H9 (cell line): ENCODE measurements at regions not wholly inside any gene's neighbourhood (a gene's known extent, or its start where the extent isn't known, plus 50 kb on each side); places are given as distances from the start of the nearest gene placed in this dataset.
A peak's percentile ranks its signal among the peaks of the same experiment; 100 is the strongest.

Source experiments
- DNase-seq: peaks from one replicate; pipeline ENCODE4 v3.0.0-alpha.2; 2017
- H2AFZ ChIP-seq: one replicate; pipeline ENCODE4 v1.6.1; 2013; ENCODE audit warnings: mild to moderate bottlenecking, low read length, control low read depth, moderate library complexity
- H2AK5ac ChIP-seq: 2 replicates; pipeline ENCODE4 v1.6.1; 2013; ENCODE audit warnings: low read length, control low read depth, mixed read lengths; ENCODE audit not compliant: insufficient read length
- H2BK120ac ChIP-seq: one replicate; pipeline ENCODE4 v1.6.1; 2013; ENCODE audit warnings: low read depth, mild to moderate bottlenecking, low read length, control low read depth, inconsistent platforms; ENCODE audit not compliant: poor library complexity, severe bottlenecking
- H2BK12ac ChIP-seq: 2 replicates; pipeline ENCODE4 v1.6.1; 2013; ENCODE audit warnings: low read length, control low read depth, mixed read lengths, low read depth; ENCODE audit not compliant: insufficient read length
- H2BK15ac ChIP-seq: 2 replicates; pipeline ENCODE4 v1.6.1; 2013; ENCODE audit warnings: low read depth, low read length, control low read depth
- H2BK20ac ChIP-seq: one replicate; pipeline ENCODE4 v1.6.1; 2013; ENCODE audit warnings: low read depth, mild to moderate bottlenecking, low read length, control low read depth, inconsistent platforms; ENCODE audit not compliant: poor library complexity, severe bottlenecking
- H2BK5ac ChIP-seq: 2 replicates; pipeline ENCODE4 v1.6.1; 2013; ENCODE audit warnings: low read length, control low read depth, mixed read lengths; ENCODE audit not compliant: insufficient read length
- H3K14ac ChIP-seq: 2 replicates; pipeline ENCODE4 v1.6.1; 2013; ENCODE audit warnings: low read length, control low read depth; ENCODE audit not compliant: insufficient read depth
- H3K18ac ChIP-seq: 2 replicates; pipeline ENCODE4 v1.6.1; 2013; ENCODE audit warnings: low read depth, mild to moderate bottlenecking, mixed read lengths, low read length, control low read depth; ENCODE audit not compliant: insufficient read length
- H3K23ac ChIP-seq: 2 replicates; pipeline ENCODE4 v1.6.1; 2013; ENCODE audit warnings: low read length, control low read depth, mixed read lengths, low read depth; ENCODE audit not compliant: insufficient read length
- H3K23me2 ChIP-seq: 2 replicates; pipeline ENCODE4 v1.6.1; 2013; ENCODE audit warnings: low read depth, mild to moderate bottlenecking, mixed read lengths, low read length, control low read depth; ENCODE audit not compliant: insufficient read length, poor library complexity, severe bottlenecking
- H3K27ac ChIP-seq: 2 replicates; pipeline ENCODE4 v1.5.1; 2013; ENCODE audit warnings: low read length, control low read depth, mixed read lengths, low read depth; ENCODE audit not compliant: insufficient read length
- H3K27me3 ChIP-seq: 2 replicates; pipeline ENCODE4 v1.6.1; 2013; ENCODE audit warnings: low read length, control low read depth, inconsistent platforms; ENCODE audit not compliant: insufficient read depth
- H3K4ac ChIP-seq: 2 replicates; pipeline ENCODE4 v1.6.1; 2013; ENCODE audit warnings: low read depth, mild to moderate bottlenecking, control low read depth, inconsistent platforms, low read length, moderate library complexity
- H3K4me1 ChIP-seq: 2 replicates; pipeline ENCODE4 v1.6.1; 2013; ENCODE audit warnings: low read length, control low read depth, inconsistent platforms; ENCODE audit not compliant: insufficient read depth
- H3K4me2 ChIP-seq: 2 replicates; pipeline ENCODE4 v1.6.1; 2013; ENCODE audit warnings: low read length, control low read depth, mixed read lengths; ENCODE audit not compliant: insufficient read length, insufficient read depth
- H3K56ac ChIP-seq: 2 replicates; pipeline ENCODE4 v1.6.1; 2013; ENCODE audit warnings: low read depth, mild to moderate bottlenecking, mixed read lengths, low read length, control low read depth; ENCODE audit not compliant: insufficient read length
- H3K79me1 ChIP-seq: 2 replicates; pipeline ENCODE4 v1.6.1; 2013; ENCODE audit warnings: low read depth, mild to moderate bottlenecking, moderate library complexity, low read length, control low read depth, inconsistent platforms; ENCODE audit not compliant: insufficient read depth, poor library complexity, severe bottlenecking
- H3K79me2 ChIP-seq: 2 replicates; pipeline ENCODE4 v1.6.1; 2013; ENCODE audit warnings: low read length, control low read depth, inconsistent platforms; ENCODE audit not compliant: insufficient read depth
- H3K9ac ChIP-seq: 2 replicates; pipeline ENCODE4 v1.6.1; 2013; ENCODE audit warnings: low read length, control low read depth, mixed read lengths; ENCODE audit not compliant: insufficient read length; ENCODE audit errors: extremely low read depth
- H3K9me3 ChIP-seq: one replicate; pipeline ENCODE4 v1.6.1; 2013; ENCODE audit warnings: low read depth, low read length, inconsistent platforms; ENCODE audit not compliant: control insufficient read depth
- H3T11ph ChIP-seq: one replicate; pipeline ENCODE4 v1.6.1; 2013; ENCODE audit warnings: mild to moderate bottlenecking, low read length, control low read depth, inconsistent platforms
- H4K20me1 ChIP-seq: one replicate; pipeline ENCODE4 v1.6.1; 2013; ENCODE audit not compliant: control insufficient read depth, insufficient read length, insufficient read depth
- H4K5ac ChIP-seq: 2 replicates; pipeline ENCODE4 v1.6.1; 2013; ENCODE audit warnings: low read depth, mild to moderate bottlenecking, mixed read lengths, low read length, control low read depth; ENCODE audit not compliant: insufficient read length
- H4K8ac ChIP-seq: replicated peaks from 2 replicates; pipeline ENCODE4 v1.6.1; 2013; ENCODE audit warnings: low read length, control low read depth, mixed read lengths, low read depth; ENCODE audit not compliant: insufficient read length
- H4K91ac ChIP-seq: 2 replicates; pipeline ENCODE4 v1.6.1; 2013; ENCODE audit warnings: low read depth, mild to moderate bottlenecking, moderate library complexity, mixed read lengths, low read length, control low read depth; ENCODE audit not compliant: insufficient read length
- H3K27ac Mint-ChIP-seq, 3 experiments: 2 replicates in 2 of 3; 3 replicates in 1 of 3; pipeline ENCODE4 v1.8.0; 2020 to 2021; ENCODE audit warnings: mixed read lengths in 3 of 3, mild to moderate bottlenecking in 1 of 3, moderate library complexity in 1 of 3
- H3K27me3 Mint-ChIP-seq: 2 replicates; pipeline ENCODE4 v1.8.0; 2021; ENCODE audit warnings: low read depth, mild to moderate bottlenecking, moderate library complexity, mixed read lengths
- H3K36me3 Mint-ChIP-seq, 3 experiments: 2 replicates in 2 of 3; 3 replicates in 1 of 3; pipeline ENCODE4 v1.8.0; 2020 to 2021; ENCODE audit warnings: low read depth in 3 of 3, mixed read lengths in 3 of 3; ENCODE audit not compliant: insufficient read depth in 1 of 3
- H3K4me1 Mint-ChIP-seq, 2 experiments: 2 replicates each; pipeline ENCODE4 v1.8.0; 2020; ENCODE audit warnings: mixed read lengths in 2 of 2
- H3K4me3 Mint-ChIP-seq, 2 experiments: 2 replicates in 1 of 2; 3 replicates in 1 of 2; pipeline ENCODE4 v1.8.0; 2020 to 2021; ENCODE audit warnings: mild to moderate bottlenecking in 2 of 2, mixed read lengths in 2 of 2, moderate library complexity in 1 of 2
- H3K9me3 Mint-ChIP-seq, 2 experiments: 2 replicates in 1 of 2; 3 replicates in 1 of 2; pipeline ENCODE4 v1.8.0; 2020; ENCODE audit warnings: mild to moderate bottlenecking in 2 of 2, mixed read lengths in 2 of 2, moderate library complexity in 1 of 2
- CTCF ChIP-seq: fragments of 200-600 bp; sonication (generic); conservative IDR thresholded peaks from 3 replicates; pipeline ENCODE4 v1.8.0; 2021; ENCODE audit warnings: antibody characterized with exemption, mild to moderate bottlenecking
- WGBS: extraction: QIAGEN DNeasy Blood & Tissue Kit; methylation state at CpG from one replicate; pipeline ENCODE4 v1.1.7; 2013; ENCODE audit warnings: missing lambda C conversion rate, low lambda C conversion rate, mixed read lengths; ENCODE audit not compliant: insufficient read length; ENCODE audit errors: extremely low coverage; 5-methylcytosine and 5-hydroxymethylcytosine counted together

DNA sequence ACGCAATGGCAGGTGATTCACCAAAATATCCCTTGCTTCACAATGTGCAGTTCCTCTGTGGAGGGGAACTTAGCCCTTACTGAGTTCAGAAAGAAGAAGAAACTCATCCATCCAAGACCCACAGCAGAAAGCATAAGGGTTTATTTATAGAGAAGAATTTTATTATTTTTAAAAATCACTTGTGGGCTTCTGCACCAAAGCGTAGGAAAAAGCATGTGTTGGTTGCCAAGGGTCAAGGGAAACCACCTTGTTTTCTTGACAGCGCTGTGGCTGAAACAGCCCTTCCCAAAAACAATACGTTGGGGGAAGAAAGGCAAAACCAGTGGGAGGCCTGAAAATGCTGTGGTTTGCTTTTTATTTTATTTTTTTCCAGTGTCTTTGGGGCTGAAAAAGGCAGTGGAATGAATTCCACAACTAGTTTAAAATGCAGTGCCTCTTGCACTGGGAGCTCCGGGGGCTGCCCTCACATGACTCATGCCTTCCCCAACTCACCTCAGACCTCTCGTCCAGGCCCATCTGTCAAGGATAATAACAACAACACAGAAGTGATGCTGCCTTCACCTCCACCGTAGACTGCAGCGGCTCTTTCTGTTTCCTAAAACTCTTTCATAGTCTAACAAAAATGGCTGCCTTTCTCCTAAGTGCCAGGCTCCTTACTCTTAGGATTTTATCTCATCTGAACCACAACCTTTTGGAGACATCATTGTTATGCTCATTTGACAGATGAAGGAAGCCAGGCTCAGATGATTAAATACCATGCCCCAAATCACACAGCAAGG lies 224.2 kb upstream of the JUN start:
- no peak overlapping the region for H3K4ac ChIP-seq
- H3K23me2 ChIP-seq: no peaks in the 10 kb centered on the region
- no peaks in the 10 kb centered on the region for H4K20me1 ChIP-seq
- TF ChIP-seq CTCF: no peak
- H3K56ac ChIP-seq: no peak overlapping the region
- no peak overlapping the region for H3K27ac ChIP-seq
- peak overlapping the region; percentile 37 for H2AFZ ChIP-seq
- H3T11ph ChIP-seq: no peak overlapping the region
- no peak overlapping the region for H2BK12ac ChIP-seq
- no peak overlapping the region for H3K4me2 ChIP-seq
- Mint-ChIP-seq H3K27ac (peak overlapping the region in 1 of 3 experiments; percentile 50; a peak in 1 of 7 replicates), H3K27me3 (peaks cover 2% of the 10 kb centered on the region; the same call in 1 of the 2 replicates), H3K36me3 (no peaks in the 10 kb centered on the region), H3K4me3 (no peak overlapping the region), H3K9me3 (no peaks in the 10 kb centered on the region), H3K4me1 (peaks cover 24 to 25% of the 10 kb centered on the region in 2 experiments)
- no peak overlapping the region for H2BK15ac ChIP-seq
- peak overlapping the region; percentile 26 for H3K18ac ChIP-seq
- H4K5ac ChIP-seq: no peak overlapping the region
- no peak overlapping the region for H3K23ac ChIP-seq
- no peak overlapping the region for H3K14ac ChIP-seq
- H4K8ac ChIP-seq: no peak overlapping the region
- no peaks in the 10 kb centered on the region for H3K27me3 ChIP-seq
- no peak overlapping the region for H2BK5ac ChIP-seq
- H4K91ac ChIP-seq: no peak overlapping the region
- no peak overlapping the region for H2BK20ac ChIP-seq
- H2AK5ac ChIP-seq: no peak overlapping the region
- peak; percentile 8 for DNase-seq
- H3K9me3 ChIP-seq: no peaks in the 10 kb centered on the region
- no CpG with 5 or more reads among the region's 8 CpGs for WGBS
- no peaks in the 10 kb centered on the region for H3K79me2 ChIP-seq
- no peak overlapping the region for H2BK120ac ChIP-seq
- no peaks in the 10 kb centered on the region for H3K4me1 ChIP-seq
- H3K79me1 ChIP-seq: no peaks in the 10 kb centered on the region
- H3K9ac ChIP-seq: no peak overlapping the region
